ENCODE measurements at regions not wholly inside any gene's neighbourhood (a gene's known extent, or its start where the extent isn't known, plus 50 kb on each side); places are given as distances from the start of the nearest gene placed in this dataset.
"Not testable (repeated sequence)": the region's sequence is repeated elsewhere in the genome, so short reads cannot be mapped to it uniquely, and the experiment has no call there.

DNA sequence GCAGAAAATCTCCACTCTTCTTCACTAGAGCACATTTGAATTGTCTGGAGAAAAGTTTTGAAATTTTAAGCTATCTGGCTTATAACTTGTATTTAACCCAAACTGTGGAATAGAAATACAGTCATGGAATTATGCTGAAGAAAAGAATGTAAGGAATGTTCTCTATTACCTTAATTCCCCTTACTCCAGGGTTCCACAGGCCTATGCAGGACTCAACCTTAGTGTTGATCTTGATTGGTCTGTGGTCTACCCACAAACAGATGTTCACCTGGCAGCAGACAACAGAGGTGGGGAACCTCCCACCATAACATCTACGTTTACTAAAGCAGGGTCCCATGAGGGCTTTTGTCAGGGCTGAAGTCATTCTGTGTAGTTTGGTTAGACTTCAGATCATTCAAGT, 189.3 kb upstream of the GPRIN3 start:
- H3K4me3 ChIP-seq: no peak overlapping the region
- no peak overlapping the region for H3K27ac ChIP-seq
- DNase-seq (no peak), ATAC-seq (no peak)
- no peaks in the 10 kb centered on the region for H3K9me3 ChIP-seq
- 10 to 19% (median 14%) methylated on average over 1 of the region's 1 CpG for WGBS, 3 donors
- TF ChIP-seq, protein P1, sequence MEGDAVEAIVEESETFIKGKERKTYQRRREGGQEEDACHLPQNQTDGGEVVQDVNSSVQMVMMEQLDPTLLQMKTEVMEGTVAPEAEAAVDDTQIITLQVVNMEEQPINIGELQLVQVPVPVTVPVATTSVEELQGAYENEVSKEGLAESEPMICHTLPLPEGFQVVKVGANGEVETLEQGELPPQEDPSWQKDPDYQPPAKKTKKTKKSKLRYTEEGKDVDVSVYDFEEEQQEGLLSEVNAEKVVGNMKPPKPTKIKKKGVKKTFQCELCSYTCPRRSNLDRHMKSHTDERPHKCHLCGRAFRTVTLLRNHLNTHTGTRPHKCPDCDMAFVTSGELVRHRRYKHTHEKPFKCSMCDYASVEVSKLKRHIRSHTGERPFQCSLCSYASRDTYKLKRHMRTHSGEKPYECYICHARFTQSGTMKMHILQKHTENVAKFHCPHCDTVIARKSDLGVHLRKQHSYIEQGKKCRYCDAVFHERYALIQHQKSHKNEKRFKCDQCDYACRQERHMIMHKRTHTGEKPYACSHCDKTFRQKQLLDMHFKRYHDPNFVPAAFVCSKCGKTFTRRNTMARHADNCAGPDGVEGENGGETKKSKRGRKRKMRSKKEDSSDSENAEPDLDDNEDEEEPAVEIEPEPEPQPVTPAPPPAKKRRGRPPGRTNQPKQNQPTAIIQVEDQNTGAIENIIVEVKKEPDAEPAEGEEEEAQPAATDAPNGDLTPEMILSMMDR (IDR thresholded peaks at IDR 0.05): no peak
- H3K27me3 ChIP-seq (ENCODE audit: insufficient read depth in 3 of 3, low read length in 2 of 3): no peaks in the 10 kb centered on the region
- H3K4me1 ChIP-seq: no peaks in the 10 kb centered on the region
- H3K36me3 ChIP-seq (ENCODE audit: insufficient read depth in 1 of 2, low read depth in 1 of 2): no peaks in the 10 kb centered on the region
- intact Hi-C loops (cut with DNase I): no loop called here

DNA sequence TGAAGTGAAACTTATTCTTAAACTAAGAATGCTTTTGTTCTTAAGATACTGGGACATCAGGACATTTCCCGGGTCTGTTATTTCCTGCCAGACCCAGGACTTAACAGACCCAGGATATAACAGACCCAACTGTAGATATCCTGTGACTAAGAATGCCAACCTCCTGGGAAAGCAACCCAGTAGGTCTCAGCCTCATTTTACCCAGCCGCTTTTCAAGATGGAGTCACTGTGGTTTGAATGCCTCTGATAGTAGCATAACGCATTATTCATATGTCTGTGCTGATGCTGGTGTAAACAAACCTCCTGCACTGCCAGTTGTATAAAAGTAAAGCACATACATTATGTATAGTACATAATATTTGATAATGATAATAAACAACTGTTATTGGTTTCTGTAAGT, 185.8 kb upstream of the GPRIN3 start:
- Histone ChIP-seq H3K4me3 (no peak overlapping the region), H3K4me1 (no peaks in the 10 kb centered on the region), H3K36me3 (ENCODE audit: insufficient read depth in 1 of 2, low read depth in 1 of 2) (no peaks in the 10 kb centered on the region), H3K9me3 (no peaks in the 10 kb centered on the region), H3K27me3 (ENCODE audit: insufficient read depth in 3 of 3, low read length in 2 of 3) (no peaks in the 10 kb centered on the region), H3K27ac (no peak overlapping the region)
- intact Hi-C loops (cut with DNase I): no loop called here
- 88 to 92% (median 89%) methylated on average over 3 of the region's 3 CpGs for WGBS, 3 donors
- DNase-seq (no peak), ATAC-seq (no peak)
- TF ChIP-seq, protein P1 (IDR thresholded peaks at IDR 0.05): no peak

DNA sequence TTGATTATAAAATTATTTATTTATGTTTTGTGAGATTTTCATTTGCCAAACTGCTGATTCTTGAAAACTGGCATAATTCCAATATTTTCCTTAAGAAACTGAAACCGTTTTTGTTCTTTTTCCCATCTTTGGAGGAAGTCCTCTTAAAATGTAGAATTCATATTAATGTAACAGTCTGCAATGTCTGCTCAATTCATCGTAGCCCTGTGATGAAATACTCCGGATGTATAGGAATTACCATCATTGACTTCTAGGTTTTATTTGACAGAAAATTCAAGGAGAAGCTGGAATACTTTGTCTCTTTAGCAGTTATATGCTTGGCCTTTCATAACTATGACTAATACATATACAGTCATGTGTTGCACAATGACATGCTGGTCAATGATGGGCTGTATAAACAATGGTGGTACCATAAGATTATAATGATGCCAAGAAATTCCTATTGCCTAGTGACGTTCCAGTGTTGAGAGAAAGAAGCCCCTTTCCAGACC, 185.0 kb upstream of the GPRIN3 start:
- ATAC-seq (no peak), DNase-seq (no peak)
- 56 to 61% (median 60%) methylated on average over 4 of the region's 4 CpGs for whole genome bisulfite sequencing, 3 donors
- TF ChIP-seq, protein P1 (IDR thresholded peaks at IDR 0.05): no peak
- no peaks in the 10 kb centered on the region for H3K27me3 ChIP-seq (ENCODE audit: insufficient read depth in 3 of 3, low read length in 2 of 3)
- H3K4me3 ChIP-seq: no peak overlapping the region
- intact Hi-C loops (cut with DNase I): no loop called here
- no peaks in the 10 kb centered on the region for H3K9me3 ChIP-seq
- no peaks in the 10 kb centered on the region for H3K4me1 ChIP-seq
- no peaks in the 10 kb centered on the region for H3K36me3 ChIP-seq (ENCODE audit: insufficient read depth in 1 of 2, low read depth in 1 of 2)
- no peak overlapping the region for H3K27ac ChIP-seq

- Histone ChIP-seq H3K9me3 (no peaks in the 10 kb centered on the region), H3K27ac (no peak overlapping the region), H3K4me1 (no peaks in the 10 kb centered on the region), H3K36me3 (ENCODE audit: insufficient read depth in 1 of 2, low read depth in 1 of 2) (no peaks in the 10 kb centered on the region), H3K27me3 (ENCODE audit: insufficient read depth in 3 of 3, low read length in 2 of 3) (no peaks in the 10 kb centered on the region), H3K4me3 (no peak overlapping the region)
- WGBS, 3 donors: 36 to 38% (median 37%) methylated on average over 3 of the region's 3 CpGs
- DNase-seq (no peak), ATAC-seq (no peak)
- intact Hi-C loops (cut with DNase I): no loop called here
- TF ChIP-seq, protein P1 (IDR thresholded peaks at IDR 0.05): no peak
These were observed 184.2 kb upstream of the GPRIN3 start for GRCh38 chr4:89491761-89492160.

DNA sequence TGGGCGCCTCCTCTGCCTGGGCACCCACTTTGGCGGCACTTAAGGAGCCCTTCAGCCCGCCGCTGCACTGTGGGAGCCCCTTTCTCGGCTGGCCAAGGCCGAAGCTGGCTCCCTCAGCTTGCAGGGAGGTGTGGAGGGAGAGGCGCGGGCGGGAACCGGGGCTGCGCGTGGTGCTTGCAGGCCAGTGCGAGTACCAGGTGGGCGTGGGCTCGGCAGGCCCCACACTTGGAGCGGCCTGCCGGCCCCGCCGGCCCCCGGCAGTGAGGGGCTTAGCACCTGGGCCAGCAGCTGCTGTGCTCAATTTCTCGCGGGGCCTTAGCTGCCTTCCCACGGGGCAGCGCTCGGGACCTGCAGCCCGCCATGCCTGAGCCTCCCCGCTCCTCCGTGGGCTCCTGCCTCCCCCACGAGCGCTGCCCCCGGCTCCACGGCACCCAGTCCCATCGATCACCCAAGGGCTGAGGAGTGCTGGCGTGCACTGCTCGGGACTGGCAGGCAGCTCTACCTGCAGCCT, 182.4 kb upstream of the GPRIN3 start:
- H3K27ac ChIP-seq; H3K4me3 ChIP-seq; H3K9me3 ChIP-seq; intact Hi-C loops (cut with DNase I); ATAC-seq; H3K27me3 ChIP-seq (ENCODE audit: insufficient read depth in 3 of 3, low read length in 2 of 3); H3K4me1 ChIP-seq; H3K36me3 ChIP-seq (ENCODE audit: insufficient read depth in 1 of 2, low read depth in 1 of 2): not testable (repeated sequence)
- DNase-seq: peak in 1 of 2 donors; percentile 39
- WGBS, 3 donors: 94 to 96% (median 95%) methylated on average over 21 to 35 of the region's 35 CpGs
